Vagina (tissue), 2 donors: ENCODE measurements at regions not wholly inside any gene's neighbourhood (a gene's known extent, or its start where the extent isn't known, plus 50 kb on each side); places are given as distances from the start of the nearest gene placed in this dataset.

Experiments
- CTCF ChIP-seq, 3 experiments: fragments of 450-650 bp in 2 of 3; fragments of 200-600 bp in 1 of 3; sonication (generic) in 1 of 3; IDR thresholded peaks; one replicate each; pipeline ENCODE4 v1.5.1; 2017 to 2019; ENCODE audit warnings: antibody characterized with exemption in 3 of 3, mild to moderate bottlenecking in 2 of 3, moderate library complexity in 2 of 3
- POLR2AphosphoS5 ChIP-seq, 2 donors: sonication (generic); formaldehyde crosslinking; IDR thresholded peaks; one replicate each; pipeline ENCODE4 v1.9.0; 2017; ENCODE audit warnings: antibody characterized with exemption in 2 of 2, mild to moderate bottlenecking in 2 of 2, low read depth in 1 of 2; ENCODE audit not compliant: insufficient read depth in 1 of 2

- no peak for TF ChIP-seq CTCF (IDR thresholded peaks at IDR 0.05)
- no peak for TF ChIP-seq POLR2AphosphoS5 (IDR thresholded peaks at IDR 0.05; ENCODE audit: insufficient read depth in 1 of 2, low read depth in 1 of 2)
Measured at GRCh38 chr9:86636519-86636918, 282.3 kb upstream of the TUT7 start.
